GM23338 (cell line): ENCODE measurements at regions not wholly inside any gene's neighbourhood (a gene's known extent, or its start where the extent isn't known, plus 50 kb on each side); places are given as distances from the start of the nearest gene placed in this dataset.

Source experiments
- ATAC-seq: fragments of 200-7000 bp; cut with Tn5 transposase; 3 replicates; pipeline ENCODE4 v1.9.1; 2020
- DNase-seq: peaks from one replicate; pipeline ENCODE4 v3.0.0-alpha.2; 2015; ENCODE audit warnings: low spot score
- H2AFZ ChIP-seq: fragments of 200-600 bp; sonication (generic); 2 replicates; pipeline ENCODE4 v1.8.0; 2016; ENCODE audit warnings: antibody characterized with exemption, mild to moderate bottlenecking, moderate library complexity
- H3F3A ChIP-seq: fragments of 200-600 bp; sonication (generic); replicated peaks from 2 replicates; pipeline ENCODE4 v1.8.0; 2017; ENCODE audit warnings: antibody characterized with exemption, mixed run types, low read depth
- H3K27ac ChIP-seq: fragments of 200-600 bp; sonication (generic); 2 replicates; pipeline ENCODE4 v1.6.1; 2016; ENCODE audit warnings: low read depth
- H3K27me3 ChIP-seq: fragments of 200-600 bp; sonication (generic); 2 replicates; pipeline ENCODE4 v1.8.0; 2016; ENCODE audit warnings: mild to moderate bottlenecking, mixed run types, moderate library complexity; ENCODE audit not compliant: insufficient read depth
- H3K36me3 ChIP-seq: fragments of 200-600 bp; sonication (generic); 2 replicates; pipeline ENCODE4 v1.8.0; 2016; ENCODE audit warnings: mild to moderate bottlenecking; ENCODE audit not compliant: insufficient read depth
- H3K4me1 ChIP-seq: fragments of 200-600 bp; sonication (generic); 2 replicates; pipeline ENCODE4 v1.8.0; 2016; ENCODE audit warnings: mild to moderate bottlenecking, moderate library complexity; ENCODE audit not compliant: insufficient read depth
- H3K4me2 ChIP-seq: fragments of 200-600 bp; sonication (generic); 2 replicates; pipeline ENCODE4 v1.7.1; 2017; ENCODE audit warnings: mixed run types
- H3K4me3 ChIP-seq: fragments of 200-600 bp; sonication (generic); 2 replicates; pipeline ENCODE4 v1.6.1; 2016; ENCODE audit warnings: mixed run types
- H3K79me2 ChIP-seq: fragments of 200-600 bp; sonication (generic); replicated peaks from 2 replicates; pipeline ENCODE4 v1.8.0; 2017; ENCODE audit warnings: mild to moderate bottlenecking; ENCODE audit not compliant: insufficient read depth
- H3K9me2 ChIP-seq: fragments of 200-600 bp; sonication (generic); 2 replicates; pipeline ENCODE4 v1.8.0; 2017; ENCODE audit not compliant: insufficient read depth
- H4K20me1 ChIP-seq: fragments of 200-600 bp; sonication (generic); replicated peaks from 2 replicates; pipeline ENCODE4 v1.8.0; 2017; ENCODE audit warnings: mild to moderate bottlenecking; ENCODE audit not compliant: insufficient read depth
- H3K27ac Mint-ChIP-seq: 2 replicates; pipeline ENCODE4 v1.8.0; 2020; ENCODE audit warnings: inconsistent platforms, mild to moderate bottlenecking, moderate library complexity, mixed read lengths
- H3K27me3 Mint-ChIP-seq: 3 replicates; pipeline ENCODE4 v1.8.0; 2022; ENCODE audit warnings: low read depth, mild to moderate bottlenecking, moderate library complexity, mixed read lengths, inconsistent platforms; ENCODE audit not compliant: insufficient read depth, poor library complexity
- H3K36me3 Mint-ChIP-seq: 3 replicates; pipeline ENCODE4 v1.8.0; 2021; ENCODE audit warnings: low read depth, mild to moderate bottlenecking, inconsistent platforms, moderate library complexity, mixed read lengths
- H3K4me1 Mint-ChIP-seq: 3 replicates; pipeline ENCODE4 v1.8.0; 2020; ENCODE audit warnings: mild to moderate bottlenecking, inconsistent platforms, mixed read lengths
- H3K4me3 Mint-ChIP-seq: 3 replicates; pipeline ENCODE4 v1.8.0; 2021; ENCODE audit warnings: moderate library complexity, mild to moderate bottlenecking, inconsistent platforms, mixed read lengths
- H3K9me3 Mint-ChIP-seq: 3 replicates; pipeline ENCODE4 v1.8.0; 2020; ENCODE audit warnings: moderate library complexity, mild to moderate bottlenecking, inconsistent platforms, mixed read lengths
- CREB1 ChIP-seq: fragments of 250-450 bp; sonication (Bioruptor Pico); IDR thresholded peaks from 2 replicates; pipeline ENCODE4 v1.5.0; 2020; ENCODE audit warnings: low read depth, mild to moderate bottlenecking, moderate library complexity
- CTCF ChIP-seq, 2 experiments: fragments of 200-600 bp in 1 of 2; sonication (generic) in 1 of 2; conservative IDR thresholded peaks; 2 replicates each; pipeline versions ENCODE4 v1.5.1 to v1.6.1; 2016 to 2017; ENCODE audit warnings: antibody characterized with exemption in 2 of 2, low read depth in 2 of 2, mild to moderate bottlenecking in 2 of 2, moderate library complexity in 1 of 2
- EZH2 ChIP-seq: fragments of 200-600 bp; sonication (generic); IDR thresholded peaks from one replicate; pipeline ENCODE4 v1.8.0; 2017; ENCODE audit warnings: antibody characterized with exemption, mild to moderate bottlenecking, low read depth; ENCODE audit not compliant: unreplicated experiment
- NANOG ChIP-seq: IDR thresholded peaks from 2 replicates; pipeline ENCODE4 v1.6.1; 2016; ENCODE audit warnings: antibody characterized with exemption, borderline replicate concordance
- REST ChIP-seq: IDR thresholded peaks from one replicate; pipeline ENCODE4 v1.6.1; 2018; ENCODE audit warnings: antibody characterized with exemption; ENCODE audit not compliant: unreplicated experiment
- ZNF114 ChIP-seq: fragments of 250-450 bp; sonication (Bioruptor Pico); IDR thresholded peaks from 2 replicates; pipeline ENCODE4 v1.5.0; 2020; ENCODE audit warnings: mild to moderate bottlenecking, moderate library complexity
- ZNF331 ChIP-seq: fragments of 250-450 bp; sonication (Bioruptor Pico); IDR thresholded peaks from 2 replicates; pipeline ENCODE4 v1.5.0; 2020; ENCODE audit warnings: low read depth, mild to moderate bottlenecking, moderate library complexity
- ZNF462 ChIP-seq: fragments of 250-450 bp; sonication (Bioruptor Pico); IDR thresholded peaks from 2 replicates; pipeline ENCODE4 v1.5.0; 2020; ENCODE audit warnings: mild to moderate bottlenecking, moderate library complexity

- TF ChIP-seq REST: no peak
- no peak for TF ChIP-seq EZH2
- no peak for TF ChIP-seq CTCF (conservative IDR thresholded peaks at IDR 0.05; ENCODE audit: low read depth in 2 of 2)
- no peak for TF ChIP-seq CREB1 (CRISPR knock-in tag)
Observed at GRCh38 chr18:70577023-70577420, 288.2 kb downstream of the SOCS6 start (continued).

GRCh38 chr18:70576276-70577022, 287.6 kb downstream of the SOCS6 start:
- H3K79me2 ChIP-seq: no peaks in the 10 kb centered on the region
- DNase-seq: no peak
- H3F3A ChIP-seq: no peaks in the 10 kb centered on the region
- Mint-ChIP-seq H3K4me1 (no peaks in the 10 kb centered on the region), H3K36me3 (peaks cover 58% of the 10 kb centered on the region), H3K27me3 (peaks cover 4% of the 10 kb centered on the region), H3K27ac (no peak overlapping the region), H3K9me3 (peaks cover 94% of the 10 kb centered on the region), H3K4me3 (no peak overlapping the region)
- no peak overlapping the region for H3K4me3 ChIP-seq
- no peaks in the 10 kb centered on the region for H3K4me1 ChIP-seq
- H4K20me1 ChIP-seq: no peaks in the 10 kb centered on the region
- no peak overlapping the region for H3K27ac ChIP-seq
- no peaks in the 10 kb centered on the region for H3K9me2 ChIP-seq
- ATAC-seq: no peak
- no peaks in the 10 kb centered on the region for H3K27me3 ChIP-seq
- H3K36me3 ChIP-seq: peaks cover 3% of the 10 kb centered on the region; the same call in 1 of the 2 replicates
- no peak overlapping the region for H2AFZ ChIP-seq
- no peak overlapping the region for H3K4me2 ChIP-seq
- TF ChIP-seq ZNF331 (CRISPR knock-in tag) (no peak), ZNF114 (no peak), NANOG (no peak), EZH2 (no peak), CTCF (conservative IDR thresholded peaks at IDR 0.05; ENCODE audit: low read depth in 2 of 2) (no peak), ZNF462 (no peak)
